Stimulated activated CD8-positive, alpha-beta memory T cell treated with anti-CD3 and anti-CD28 coated beads, Interleukin-7, amount 100 ng/mL, for 4 hours (primary cell): ENCODE measurements at regions not wholly inside any gene's neighbourhood (a gene's known extent, or its start where the extent isn't known, plus 50 kb on each side); places are given as distances from the start of the nearest gene placed in this dataset.

Experiments
- DNase-seq, 2 donors: peaks; one replicate each; pipeline ENCODE4 v3.0.0-alpha.2; 2020; ENCODE audit warnings: low read depth in 2 of 2

GRCh38 chr9:99399474-99399873 is 177.4 kb downstream of the SEC61B start:
- no peak for DNase-seq

GRCh38 chr9:99400184-99400731 is 178.2 kb downstream of the SEC61B start:
- no peak for DNase-seq

GRCh38 chr9:99401680-99402504 is 179.8 kb downstream of the SEC61B start:
- no peak for DNase-seq

DNA sequence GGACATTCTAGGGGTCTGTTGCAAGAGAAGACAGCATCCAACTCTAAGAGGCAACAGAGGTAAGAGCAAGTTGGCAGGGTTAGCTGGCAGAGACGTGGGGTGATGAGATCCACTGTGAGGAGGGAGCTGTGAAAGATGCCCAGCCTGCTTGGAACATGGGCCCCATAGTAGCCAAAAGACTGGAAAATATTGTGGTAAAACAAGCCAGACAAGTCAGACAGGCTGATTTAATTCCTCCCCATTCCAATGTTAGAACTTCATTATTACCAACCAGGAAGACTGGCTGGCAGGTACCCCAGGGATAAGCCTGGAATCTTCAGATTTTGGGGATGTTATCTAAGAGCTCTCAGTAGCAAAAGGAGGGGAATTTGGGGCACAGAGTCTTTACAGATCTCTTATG is 181.3 kb downstream of the SEC61B start:
- no peak for DNase-seq

DNA sequence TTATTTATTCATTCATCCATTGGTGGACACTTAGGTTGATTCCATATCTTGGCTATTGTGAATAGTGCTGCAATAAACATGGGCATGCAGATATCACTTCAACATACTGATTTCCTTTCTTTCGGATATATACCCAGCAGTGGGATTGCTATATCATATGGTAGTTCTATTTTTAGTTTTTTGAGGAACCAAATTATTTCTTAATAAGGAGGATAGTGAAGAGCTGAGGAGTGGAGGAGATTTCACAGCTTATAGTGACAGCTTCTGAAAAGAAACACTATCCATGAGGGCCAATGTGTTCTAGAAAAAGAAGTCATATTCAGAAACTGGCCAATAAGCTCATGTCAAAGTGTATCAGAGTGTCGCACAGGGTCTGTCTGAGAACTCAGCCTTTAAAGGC is 183.3 kb downstream of the SEC61B start:
- no peak for DNase-seq

DNA sequence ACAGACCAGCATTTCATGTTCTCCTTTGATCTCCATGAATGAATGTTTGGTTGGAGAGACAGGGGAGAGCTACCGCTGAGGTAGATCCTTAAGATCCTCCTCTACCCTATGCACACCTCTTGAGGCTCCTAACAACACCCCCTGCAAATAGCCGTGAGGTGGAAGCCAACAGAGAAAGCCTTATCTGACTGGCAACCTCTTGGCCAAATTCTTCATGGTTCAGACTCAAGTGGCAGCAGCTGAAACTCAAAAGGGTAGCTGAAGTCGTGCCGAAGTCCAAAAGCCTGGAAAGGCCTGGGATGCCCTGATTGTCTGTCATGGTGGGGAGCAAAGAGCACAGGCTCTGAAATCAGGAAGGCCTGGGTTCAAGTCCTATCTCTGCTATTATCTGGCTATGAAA is 184.9 kb downstream of the SEC61B start:
- no peak for DNase-seq

DNA sequence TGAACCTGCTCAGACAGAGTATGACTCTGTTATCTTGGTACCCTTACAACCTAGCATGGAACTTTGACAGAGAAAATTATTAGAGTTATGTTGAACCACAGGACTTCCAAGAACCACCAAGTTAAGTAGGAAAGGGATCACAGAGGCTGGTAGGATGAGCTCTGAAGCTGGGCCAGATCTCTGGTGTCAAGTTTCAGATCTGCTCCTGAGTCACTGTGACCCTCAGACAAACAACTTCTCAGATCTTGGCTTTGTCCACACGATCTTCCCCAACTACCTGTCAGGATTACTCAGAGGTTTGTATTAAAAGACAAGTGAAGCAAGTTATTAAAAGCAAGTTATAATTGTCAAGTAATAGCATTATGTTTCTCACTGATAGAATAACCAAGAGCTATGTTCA is 189.0 kb downstream of the SEC61B start:
- DNase-seq: no peak

DNA sequence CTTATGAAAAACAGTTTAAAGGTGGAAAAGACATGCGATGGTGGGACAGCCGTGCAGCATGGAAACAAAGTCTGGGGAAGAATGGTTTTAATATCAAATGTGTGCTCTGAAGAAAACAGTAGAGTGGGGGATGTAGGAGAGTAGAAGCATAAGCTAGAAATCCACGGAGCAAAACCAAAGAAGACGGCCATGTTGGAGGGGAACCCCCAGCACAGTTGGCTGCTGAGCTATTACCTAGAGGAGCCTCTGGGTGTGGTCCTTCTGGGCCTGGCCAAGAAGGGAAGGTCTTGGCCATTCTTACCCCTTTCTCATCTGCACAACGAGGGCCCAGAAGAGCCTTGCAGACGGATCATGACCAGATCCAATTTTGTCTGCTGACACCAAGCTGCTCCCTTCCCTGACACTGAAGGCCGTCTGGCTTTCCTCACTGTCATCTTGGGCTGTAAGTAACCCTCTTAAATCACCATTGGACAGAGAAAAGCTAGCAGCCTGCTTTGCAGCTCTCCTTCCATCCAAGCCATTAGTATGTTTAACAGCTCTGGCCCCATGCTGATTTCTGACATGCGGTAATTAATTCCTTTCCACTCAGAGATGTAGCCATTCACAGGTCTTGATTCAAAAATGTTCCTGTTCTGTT is 189.5 kb downstream of the SEC61B start:
- DNase-seq: no peak

DNA sequence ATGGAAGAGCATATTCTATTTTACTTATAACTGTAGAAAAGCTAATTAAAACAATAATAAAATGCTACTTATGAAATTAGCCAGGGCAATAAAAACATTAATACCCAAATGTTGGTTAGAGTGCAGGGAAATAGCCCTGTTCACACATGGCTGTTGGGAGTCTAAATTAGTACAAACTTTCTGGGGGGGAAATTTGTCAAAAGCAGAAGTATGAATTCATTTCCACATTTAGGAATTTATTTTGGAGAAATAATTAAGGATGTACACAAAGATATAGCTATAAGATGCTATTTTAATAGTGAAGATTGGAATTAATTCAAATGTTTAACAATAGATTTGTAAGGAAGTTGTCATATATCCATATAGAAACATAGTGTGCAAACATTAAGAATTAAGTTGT is 190.5 kb downstream of the SEC61B start:
- no peak for DNase-seq

GRCh38 chr9:99414321-99414720 is 192.2 kb downstream of the SEC61B start:
- DNase-seq: no peak

GRCh38 chr9:99415606-99416005 is 193.5 kb downstream of the SEC61B start:
- DNase-seq: no peak

DNA sequence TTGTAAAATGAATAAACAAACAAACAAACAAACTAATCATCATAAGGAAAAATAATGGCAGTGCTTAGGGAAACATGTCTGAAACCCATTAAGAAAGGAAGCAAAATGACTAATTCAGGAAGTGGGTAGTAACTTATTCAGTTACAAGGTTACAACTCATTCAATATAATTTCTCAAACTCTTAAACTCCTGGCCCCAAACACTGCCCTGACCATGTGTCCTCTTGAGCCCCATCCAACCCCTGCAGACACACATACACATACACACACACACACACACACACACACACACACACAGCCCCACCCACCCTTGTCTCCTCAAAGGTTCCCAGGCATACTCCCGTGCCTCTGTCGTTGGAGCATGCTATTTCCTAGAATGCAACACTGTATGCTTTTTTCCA is 193.9 kb downstream of the SEC61B start:
- no peak for DNase-seq

GRCh38 chr9:99419070-99419469 is 197.0 kb downstream of the SEC61B start:
- DNase-seq: no peak

GRCh38 chr9:99421369-99421768 is 199.3 kb downstream of the SEC61B start:
- no peak for DNase-seq

DNA sequence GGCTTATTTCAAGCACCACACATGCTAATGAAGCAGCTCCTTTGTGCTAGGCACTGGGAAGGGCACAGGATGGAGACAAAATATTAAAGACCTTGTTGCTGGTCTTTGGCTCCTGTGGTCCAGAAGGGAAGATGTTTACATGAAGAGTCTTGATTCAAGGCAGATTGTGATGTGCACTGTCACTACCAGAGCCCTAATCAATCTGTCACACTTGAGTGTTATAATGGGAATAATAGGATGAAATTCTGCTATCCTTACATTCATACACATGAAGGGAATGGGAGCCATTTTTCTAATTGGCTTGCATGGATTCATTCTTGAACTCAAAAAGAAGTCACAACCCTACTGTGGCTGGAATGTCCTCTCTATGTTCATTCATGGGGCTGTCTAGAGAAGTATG is 203.0 kb downstream of the SEC61B start:
- no peak for DNase-seq

DNA sequence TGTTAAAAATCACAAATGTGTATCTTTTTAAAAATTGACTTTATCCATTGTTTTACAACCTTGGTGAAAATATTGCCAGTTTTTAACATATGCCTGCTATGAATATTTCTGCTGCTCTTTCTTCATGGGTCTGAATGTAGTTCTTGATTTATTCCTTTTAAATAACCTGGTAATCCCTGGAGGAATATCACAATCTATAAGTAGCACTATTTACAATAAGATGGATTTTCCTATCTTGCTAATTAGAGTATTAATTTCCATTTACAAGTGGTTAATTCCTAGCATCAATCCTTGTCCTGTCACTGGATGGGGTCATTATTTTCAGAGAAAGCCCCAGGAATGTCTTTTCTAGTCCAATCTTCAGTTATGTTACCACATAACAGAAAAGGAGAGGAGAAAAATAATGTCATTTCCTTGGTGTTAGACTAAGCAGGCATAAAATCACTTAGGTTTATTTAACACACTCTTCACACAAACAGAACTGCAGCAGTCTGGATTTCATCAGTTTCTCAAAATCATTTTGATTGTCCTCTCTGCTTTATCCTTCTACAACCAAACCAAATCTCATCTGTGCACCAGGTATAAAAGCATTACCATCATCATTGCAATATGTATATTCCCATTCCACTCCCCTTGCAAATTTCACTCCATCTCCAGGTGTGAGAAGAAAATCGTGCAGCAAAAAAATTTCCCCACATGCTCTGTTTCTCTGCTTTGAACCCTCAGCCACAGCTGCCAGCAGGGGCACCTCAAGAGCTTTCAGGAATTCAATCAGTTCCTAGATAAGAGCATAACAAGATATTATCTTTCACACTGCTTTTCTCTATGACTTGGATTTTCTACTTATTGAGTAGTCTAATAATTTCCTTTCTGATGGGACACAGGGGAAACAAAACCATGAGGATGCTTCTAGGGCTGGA is 204.1 kb downstream of the SEC61B start:
- DNase-seq: no peak

GRCh38 chr9:99427260-99427659 is 205.2 kb downstream of the SEC61B start:
- no peak for DNase-seq

DNA sequence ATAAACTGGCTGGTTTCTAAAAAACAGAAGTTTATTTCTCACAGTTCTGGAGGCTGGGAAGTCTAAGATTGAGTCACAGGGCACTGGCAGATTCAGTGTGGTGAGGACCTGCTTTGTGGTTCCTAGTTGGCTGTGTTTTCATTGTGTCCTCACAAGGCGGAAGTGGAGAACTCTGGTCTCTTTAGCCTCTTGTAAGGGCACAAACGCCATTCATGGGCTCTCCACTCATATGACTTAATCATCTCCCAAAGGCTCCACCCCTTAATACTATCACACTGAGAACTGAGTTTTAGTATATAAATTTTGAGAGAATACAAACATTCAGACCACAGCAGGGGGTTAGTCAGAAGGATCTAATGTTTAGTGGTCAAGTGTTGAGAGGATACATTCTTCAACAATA is 208.2 kb downstream of the SEC61B start:
- DNase-seq: no peak

DNA sequence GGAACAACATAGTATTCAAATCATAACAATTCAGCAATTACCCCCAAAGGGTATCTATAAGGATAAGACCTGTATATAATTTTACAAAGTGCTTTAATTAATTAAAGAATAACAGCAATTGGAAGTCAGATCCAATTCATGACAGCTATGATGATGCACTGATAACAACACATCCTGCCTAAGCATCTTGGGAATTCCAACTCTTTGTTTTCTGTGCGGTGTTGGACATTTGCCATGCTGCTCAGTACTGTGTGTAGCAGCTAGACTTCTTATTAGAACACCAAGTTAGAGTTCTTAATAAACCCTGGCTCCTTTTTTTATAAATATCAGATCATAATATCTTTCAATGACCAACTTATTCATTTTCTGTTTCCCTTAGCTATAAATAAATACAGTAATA is 209.0 kb downstream of the SEC61B start:
- DNase-seq: no peak

DNA sequence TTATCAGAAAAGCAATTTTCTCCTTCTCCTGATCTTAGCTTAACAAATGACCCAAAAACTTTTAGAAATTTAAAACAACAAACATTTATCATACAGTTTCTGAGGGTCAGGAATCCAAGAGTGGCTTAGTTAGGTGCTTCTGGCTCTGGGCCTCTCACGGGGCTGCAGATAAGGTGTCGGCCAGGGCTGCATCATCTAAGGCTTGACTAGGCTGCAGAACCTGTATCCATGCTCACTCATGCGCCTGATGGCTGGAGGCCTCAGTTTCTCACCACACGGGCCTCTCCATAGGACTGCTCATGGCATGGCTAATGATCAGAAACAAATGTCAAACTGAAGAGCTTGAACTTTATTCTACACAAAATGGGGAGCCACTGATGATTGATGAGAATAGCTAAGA is 210.0 kb downstream of the SEC61B start:
- DNase-seq: no peak

GRCh38 chr9:99433095-99433494 is 211.0 kb downstream of the SEC61B start:
- DNase-seq: no peak

DNA sequence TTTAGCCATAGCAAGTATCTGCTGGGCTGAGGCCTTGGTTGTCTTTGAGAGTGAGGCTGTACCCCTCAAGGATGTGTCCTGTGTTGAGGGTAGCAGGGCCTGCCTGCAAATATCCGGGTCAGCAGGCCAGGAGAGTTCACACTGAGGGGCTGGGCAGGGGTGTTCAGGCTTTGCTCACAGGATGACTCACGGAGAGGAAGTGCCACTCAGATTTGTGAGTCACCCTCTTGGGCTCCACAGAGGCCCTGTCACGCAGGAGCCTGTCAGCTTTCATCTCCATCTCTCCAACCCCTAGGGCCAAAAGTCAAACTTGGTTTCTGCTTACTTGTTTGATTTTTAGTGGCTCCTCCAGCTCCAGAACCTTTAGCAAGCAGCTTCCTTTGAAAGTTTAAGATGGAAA is 211.5 kb downstream of the SEC61B start:
- peak; percentile 27 to 55 for DNase-seq
